Hematopoietic multipotent progenitor cell treated with erythropoietin and hydrocortisone succinate and interleukin-3 and kit ligand, for 4 days (in vitro differentiated cells): ENCODE measurements at regions not wholly inside any gene's neighbourhood (a gene's known extent, or its start where the extent isn't known, plus 50 kb on each side); places are given as distances from the start of the nearest gene placed in this dataset.
"Not testable (repeated sequence)": the region's sequence is repeated elsewhere in the genome, so short reads cannot be mapped to it uniquely, and the experiment has no call there.

Experiments
- DNase-seq: peaks from one replicate; pipeline ENCODE4 v3.0.0-alpha.2; 2015

DNA sequence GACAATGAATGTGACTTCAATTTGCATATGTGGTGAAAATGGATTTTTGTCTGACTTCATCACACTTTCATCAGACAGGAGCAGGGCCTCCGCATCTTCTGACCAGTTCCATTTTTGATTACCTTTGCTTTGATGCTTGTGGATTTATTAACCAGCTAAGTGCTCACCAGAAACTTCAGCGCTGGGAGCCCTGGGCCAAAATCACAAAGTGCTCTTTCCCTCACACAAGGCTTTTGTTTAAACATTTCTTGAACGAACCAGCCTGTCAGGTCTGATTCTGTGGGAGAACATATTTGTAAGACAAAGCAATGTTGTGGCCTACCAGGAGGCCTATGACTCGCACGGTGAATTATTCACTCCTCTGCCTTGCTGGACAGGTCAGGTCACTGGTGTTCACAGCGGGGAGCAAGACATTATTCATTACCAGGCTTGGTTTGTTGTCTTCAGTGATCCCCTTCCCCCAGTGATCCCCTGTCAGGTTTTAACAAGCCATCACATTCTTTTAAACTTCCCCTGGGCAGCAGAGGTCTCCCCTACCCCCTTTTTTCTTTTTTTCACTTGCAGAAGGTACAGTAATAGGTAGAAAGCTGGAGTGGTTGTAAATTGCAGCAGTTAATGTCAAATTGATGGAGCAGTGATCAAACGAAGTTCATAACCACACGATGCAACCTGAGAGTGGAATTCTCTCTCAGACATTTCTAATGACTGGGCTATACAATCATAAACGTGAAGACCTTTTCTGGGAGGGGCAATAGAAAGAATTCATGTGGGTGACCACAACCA is 167.5 kb upstream of the PRICKLE1 start:
- DNase-seq: no peak

DNA sequence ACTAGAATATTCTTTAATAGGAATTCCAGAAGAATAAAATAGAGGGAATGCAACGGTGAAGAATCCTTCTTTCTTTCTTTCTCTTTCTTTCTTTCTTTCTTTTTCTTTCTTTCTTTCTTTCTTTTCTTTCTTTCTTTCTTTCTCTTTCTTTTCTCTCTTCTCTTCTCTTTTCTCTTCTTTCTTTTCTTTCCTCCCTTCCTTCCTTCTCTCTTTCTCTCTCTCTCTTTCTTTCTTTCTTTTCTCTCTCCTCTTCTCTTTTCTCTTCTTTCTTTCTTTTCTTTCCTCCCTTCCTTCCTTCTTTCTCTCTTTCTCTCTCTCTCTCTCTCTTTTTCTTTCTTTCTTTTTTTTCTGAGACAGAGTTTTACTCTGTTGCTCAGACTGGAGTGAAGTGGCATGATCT is 160.8 kb upstream of the PRICKLE1 start:
- no peak for DNase-seq

DNA sequence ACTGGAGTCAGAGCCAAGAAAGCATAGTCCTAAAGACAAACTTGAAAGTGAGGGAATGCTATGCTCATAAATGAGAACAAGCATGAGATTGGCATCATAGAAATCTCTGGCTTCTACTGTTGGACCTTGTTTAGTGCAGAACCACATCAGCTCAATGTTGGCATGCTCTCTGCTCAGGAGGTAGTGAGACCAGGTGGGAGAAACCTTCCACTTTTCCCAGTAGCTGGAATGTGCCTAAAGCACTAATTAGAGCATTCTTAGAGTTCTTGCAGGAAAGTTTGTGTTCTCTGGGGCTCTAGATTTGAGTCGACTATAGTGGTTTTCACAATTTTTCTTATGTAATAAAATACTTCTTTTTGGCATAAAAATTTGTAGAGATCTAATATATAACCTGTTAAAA is 159.7 kb upstream of the PRICKLE1 start:
- DNase-seq: no peak

DNA sequence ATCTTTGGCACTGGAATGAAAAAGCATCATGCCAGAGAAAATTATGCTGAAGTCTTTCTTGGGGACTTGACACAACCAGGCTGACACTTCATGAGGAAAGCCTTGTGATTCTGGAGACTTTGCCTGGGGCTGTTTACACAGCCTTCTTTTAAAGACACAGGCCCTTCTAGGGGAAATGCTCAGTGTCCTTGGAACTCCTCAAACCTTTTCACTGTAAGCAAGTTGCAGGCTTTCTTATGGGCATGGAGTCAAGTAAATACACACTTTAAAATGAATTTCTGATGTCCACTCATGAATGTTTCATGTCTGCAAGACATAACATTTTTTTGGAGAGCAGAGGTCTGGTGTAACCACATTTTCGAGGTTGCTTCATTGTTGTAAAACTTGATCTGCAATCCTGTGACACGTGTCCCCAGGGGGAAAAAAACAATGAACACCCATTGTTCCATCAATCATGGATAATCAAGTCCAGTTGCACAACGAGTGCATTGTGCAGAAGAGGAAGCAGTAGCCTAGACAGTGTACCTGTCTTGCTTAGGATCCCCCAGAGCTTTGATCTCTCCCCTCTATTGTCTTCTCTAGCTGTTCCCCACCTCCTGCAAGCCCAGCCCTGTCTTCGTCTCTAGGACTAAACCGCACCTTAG is 155.1 kb upstream of the PRICKLE1 start:
- no peak for DNase-seq

DNA sequence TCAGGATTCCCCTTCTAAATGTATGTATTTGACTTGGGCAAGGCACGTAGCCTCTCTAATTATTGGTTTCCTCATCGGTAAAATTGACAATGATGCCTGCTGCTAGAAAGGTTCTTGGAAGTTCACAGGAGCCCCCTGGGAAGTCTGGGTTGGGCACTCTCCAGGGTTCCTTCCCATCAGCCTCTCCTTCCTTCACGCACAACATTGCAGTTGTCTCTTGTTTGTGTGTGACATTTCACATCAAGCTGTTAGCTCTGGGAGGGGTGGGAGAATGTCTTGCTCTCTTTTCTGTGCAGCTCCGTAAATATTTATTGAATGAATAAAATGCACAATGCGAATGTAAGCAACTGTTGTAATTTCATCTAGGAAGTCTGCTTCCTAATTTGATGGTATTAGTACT is 153.2 kb upstream of the PRICKLE1 start:
- no peak for DNase-seq

DNA sequence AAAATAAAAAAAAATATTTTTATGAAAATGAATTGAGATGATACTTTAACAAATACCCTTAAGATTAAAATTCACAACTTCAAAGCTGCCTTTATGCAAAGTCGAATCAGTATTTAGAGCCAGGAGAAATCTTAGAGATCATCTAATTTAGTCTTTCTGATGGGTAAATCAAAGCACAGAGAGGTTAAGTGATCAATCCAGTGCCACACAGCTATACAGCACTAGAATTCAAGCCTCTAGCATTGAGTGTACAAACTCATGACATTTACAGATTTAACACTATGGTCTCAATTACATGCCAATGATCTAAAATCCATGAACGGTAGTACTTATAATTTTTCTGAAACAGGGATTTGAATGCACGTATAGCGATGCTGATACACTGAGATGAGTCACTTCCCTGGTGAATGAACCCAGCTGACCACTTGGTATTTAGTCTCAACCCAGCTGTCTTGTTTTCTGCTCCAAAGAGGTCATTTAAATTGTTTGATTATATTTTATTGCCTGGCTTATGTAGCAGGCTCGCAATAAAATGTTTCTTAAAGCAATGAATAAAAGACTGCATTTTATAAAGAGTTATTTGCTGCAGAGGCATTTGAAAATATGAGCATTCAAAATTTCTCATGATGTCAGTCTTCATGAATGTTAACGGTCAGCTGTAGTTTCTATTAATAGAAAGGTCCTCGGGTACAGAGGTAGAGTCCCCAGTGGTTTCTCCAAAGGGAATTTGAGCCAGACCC is 152.4 kb upstream of the PRICKLE1 start:
- DNase-seq: no peak

DNA sequence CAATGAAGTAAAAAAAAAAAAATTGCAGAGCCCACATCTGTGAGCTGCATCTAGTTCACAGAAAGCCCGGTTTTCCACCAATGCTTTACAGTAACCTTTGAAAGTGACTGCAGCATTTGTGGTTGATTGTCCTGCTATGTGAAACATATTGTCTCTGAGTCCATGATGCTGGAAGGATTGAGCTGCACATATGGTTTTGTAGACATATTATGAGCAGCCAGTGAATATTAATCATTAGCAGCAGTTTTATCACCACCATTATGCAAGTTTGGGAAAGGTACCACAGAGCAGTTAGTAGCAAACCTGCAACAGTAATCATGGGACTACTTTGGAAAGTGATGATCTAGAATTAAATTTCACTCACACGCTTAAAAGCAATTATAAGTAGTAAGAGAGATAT is 151.5 kb upstream of the PRICKLE1 start:
- DNase-seq: no peak

DNA sequence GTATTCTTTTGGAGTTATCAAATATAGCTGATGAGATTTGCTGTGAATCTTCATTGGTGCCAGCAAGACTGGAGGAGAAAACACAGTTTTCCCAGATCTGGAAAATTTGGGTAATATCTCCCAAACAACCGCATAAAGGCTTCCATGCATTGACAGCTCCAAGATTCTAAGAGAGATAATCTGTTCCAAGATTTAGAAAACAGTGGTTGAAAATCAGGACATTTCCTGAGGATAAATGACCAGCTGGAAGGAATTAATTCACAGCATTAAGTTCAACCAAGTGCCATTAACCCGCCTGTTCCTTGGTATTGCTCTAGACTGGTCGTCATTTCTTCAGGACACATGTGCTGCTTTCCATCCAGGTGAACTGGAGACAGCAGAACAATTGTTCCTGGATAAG is 147.9 kb upstream of the PRICKLE1 start:
- no peak for DNase-seq

DNA sequence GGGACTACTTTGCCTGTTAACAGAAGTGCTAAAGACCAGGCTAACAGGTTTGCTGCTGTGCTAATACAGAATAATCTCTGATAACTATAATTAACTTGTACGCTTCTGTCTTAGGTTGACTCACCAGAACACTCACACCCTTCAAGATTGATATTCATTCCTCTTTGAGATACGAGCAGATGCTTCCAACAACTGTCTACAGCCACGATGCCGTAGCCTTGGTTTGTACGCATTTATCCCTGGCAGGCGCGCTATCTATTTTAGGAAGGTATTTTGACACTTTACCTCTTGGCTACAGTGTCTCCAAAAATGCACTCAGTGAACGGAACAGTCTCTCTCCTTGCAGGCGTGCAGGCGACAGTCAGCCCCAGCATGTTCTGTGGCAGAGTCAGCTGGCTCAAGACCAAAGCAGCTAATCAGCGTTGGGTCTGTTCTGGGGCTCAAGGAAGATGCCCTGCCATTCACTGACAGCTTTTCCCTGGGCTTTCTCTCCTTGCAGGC is 146.4 kb upstream of the PRICKLE1 start:
- no peak for DNase-seq

DNA sequence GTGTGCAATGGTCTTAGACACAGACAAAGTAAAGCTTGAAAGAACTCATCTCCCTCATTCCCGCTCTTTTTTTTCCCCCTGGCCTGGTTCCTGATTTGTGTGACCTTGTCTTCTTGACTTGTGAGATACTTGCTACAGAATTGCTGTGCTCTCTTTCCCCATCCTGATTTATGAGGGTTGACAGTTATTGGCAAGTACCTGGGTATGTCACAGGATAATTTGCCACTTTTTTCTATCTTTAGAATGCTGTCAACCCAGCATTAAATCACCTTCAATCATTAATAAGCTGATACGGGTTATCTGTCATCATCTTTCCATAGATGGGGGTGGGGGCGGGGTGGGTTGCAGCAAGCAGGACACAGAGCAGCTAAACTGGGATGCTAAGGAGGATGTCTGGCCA is 144.4 kb upstream of the PRICKLE1 start:
- no peak for DNase-seq

DNA sequence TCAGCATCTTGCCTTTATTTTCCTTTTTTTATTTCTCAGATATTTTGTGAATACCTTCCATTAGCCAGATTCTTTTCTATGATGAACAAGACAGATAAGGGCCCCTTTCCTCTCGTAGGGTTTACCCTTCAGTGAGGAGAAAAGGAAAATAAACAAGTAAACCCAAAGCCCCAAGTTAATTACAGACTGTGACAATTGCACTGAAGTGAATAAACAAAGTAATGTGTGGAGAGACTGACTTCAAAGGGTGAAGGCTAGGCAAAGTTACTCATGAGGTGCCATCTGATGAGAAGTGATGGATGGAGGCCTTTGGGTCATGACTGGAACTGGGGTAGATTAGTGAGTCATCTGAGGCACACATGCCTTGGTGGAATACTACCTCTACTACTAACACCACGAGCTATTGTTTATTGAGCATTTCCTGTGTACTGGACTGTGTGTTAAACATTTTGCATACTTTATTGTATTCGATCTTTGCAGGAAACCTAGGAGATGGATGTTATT is 143.4 kb upstream of the PRICKLE1 start:
- DNase-seq: no peak

DNA sequence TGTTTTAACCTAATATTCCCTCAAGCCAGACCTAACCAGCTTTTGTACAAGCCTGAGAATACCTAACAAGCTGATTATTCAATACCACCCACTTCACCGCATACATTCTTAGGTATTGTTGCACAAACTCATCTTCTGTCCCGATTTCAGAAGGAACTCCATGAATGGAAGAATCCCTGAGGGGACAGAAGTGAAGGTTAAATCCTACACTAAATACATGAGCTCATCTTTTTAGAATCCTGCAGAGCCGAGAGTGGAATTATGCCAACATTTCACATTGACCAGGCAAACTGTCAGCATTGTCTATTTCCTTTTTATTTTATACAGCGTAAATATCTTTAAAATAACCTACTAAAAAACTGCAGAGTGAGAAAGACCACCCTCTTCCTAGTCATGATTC is 140.7 kb upstream of the PRICKLE1 start:
- DNase-seq: no peak

DNA sequence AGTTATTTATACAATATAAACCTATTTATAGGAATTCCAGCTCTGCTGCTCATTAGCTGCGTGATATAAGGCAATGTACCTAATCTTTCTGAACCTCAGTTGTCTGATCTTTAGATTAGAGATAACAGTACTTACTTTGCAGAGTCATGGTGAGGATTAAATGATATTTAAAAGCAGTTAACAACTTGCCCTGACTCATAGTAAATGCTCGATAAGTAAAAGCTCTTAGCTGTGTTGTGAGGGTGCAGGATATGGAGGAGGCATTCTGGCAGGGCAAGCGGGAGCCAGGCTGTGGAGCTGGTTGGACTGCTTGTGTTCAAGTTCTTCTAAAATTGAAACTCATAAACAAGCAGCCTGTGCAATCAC is 140.0 kb upstream of the PRICKLE1 start:
- DNase-seq: no peak

DNA sequence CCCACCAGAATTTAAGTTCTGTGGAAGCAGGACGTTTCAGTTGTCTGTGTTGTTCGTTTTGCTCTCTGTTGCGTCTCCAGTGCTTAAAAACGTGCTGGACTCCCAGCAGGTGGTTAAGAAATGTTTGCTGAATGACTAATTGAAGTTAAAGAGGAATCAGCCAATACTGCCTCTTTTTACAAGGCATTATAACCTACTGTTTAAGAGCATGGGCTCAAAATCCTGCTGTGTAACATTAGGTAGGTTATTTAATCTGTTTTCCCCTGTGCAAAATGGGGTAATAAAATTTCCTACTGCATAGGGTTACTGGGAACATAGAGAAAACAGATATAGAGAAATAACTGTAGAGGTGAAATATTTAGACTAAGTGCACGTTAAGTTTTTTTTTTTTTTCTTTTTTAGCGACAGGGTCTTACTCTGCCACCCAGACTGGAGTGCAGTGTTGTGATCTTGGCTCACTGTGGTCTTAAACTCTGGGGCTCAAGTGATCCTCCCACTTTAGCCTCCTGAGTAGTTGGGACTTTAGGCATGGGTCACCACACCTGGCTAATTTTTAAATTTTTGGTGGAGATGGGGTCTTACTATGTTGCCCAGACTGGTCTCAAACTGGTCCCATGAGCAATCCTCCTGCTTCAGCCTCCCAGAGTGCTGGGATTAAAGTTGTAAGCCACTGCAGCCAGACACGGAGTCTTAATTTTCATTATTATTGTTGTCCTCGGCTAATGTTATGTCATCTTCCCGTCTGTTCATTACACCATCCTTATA is 139.4 kb upstream of the PRICKLE1 start:
- no peak for DNase-seq

DNA sequence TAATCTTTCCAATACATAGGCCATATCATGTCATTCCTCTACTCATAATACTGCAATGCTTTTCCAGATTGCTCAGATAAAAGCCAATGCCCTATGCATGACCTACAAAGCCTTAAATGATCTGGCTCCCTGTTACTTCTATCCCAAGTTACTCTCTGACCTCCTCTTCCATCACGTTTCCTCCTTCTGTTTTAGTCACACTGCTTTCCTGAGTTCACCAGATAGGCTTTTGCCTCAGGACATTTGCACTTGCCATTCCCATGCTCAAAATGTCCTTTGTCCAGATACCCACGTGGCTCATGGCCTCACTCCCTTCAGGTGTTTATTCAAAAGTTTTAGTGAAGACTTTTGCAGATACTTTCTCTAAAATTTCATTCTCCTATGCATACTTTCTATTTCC is 138.7 kb upstream of the PRICKLE1 start:
- DNase-seq: no peak

DNA sequence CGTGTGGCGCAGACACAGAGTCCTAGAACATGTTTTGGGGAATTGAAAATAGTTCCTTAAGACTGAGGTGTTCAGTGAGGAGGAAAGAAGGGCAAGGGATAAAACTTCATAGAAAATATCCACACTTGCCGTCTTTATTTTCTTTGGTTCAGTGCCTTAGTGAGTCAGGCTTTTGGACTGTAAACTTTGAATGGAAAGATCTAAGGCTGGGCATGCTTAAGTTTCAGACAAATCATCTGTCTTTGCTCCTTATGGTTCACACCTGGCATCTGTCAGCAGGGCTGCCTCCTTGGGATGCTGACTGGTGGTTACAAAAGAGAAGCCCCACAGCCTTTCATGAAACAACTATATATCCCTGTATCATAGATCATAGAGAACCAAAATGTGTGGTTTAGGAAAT is 136.3 kb upstream of the PRICKLE1 start:
- DNase-seq: no peak

DNA sequence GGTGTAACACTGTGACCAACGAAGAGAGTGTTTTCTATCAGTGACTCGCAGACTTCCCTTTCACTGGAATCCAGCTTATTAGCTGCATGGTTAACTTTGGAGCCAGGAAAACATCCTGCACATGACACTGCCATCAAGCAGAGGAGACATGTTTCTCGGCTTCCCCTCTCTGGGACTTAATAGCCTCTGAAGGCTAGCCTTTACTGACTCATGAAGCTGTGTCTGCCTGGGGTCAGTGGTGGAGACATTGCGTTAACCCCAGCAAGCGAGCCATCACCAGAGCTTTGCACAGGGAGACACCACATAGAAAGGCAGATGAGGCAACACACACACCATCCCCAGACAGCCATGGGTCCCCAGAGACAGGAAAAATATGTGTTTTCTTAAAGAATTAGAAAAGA is 126.9 kb upstream of the PRICKLE1 start:
- no peak for DNase-seq

DNA sequence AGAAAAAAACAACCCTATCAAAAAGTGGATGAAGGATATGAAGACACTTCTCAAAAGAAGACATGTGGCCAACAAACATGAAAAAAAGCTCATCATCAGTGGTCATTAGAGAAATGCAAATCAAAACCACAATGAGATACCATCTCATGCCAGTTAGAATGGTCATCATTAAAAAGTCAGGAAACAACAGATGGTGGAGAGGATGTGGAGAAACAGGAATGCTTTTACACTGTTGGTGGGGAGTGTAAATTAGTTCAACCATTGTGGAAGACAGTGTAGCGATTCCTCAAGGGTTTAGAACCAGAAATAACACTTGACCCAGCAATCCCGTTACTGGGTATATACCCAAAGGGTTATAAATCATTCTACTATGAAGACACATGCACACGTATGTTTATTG is 124.0 kb upstream of the PRICKLE1 start:
- DNase-seq: not testable (repeated sequence)

DNA sequence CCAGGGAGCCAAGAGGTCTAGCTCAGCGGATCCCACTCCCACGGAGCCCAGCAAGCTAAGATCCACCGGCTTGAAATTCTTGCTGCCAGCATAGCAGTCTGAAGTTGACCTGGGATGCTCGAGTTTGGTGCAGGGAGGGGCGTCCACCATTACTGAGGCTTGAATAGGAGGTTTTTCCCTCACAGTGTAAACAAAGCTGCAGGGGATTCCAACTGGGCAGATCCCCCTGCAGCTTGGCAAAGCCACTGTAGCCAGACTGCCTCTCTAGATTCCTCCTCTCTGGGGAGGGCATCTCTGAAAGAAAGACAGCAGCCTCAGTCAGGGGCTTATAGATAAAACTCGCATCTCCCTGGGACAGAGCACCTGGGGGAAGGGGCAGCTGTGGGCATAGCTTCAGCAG is 118.8 kb upstream of the PRICKLE1 start:
- DNase-seq: not testable (repeated sequence)

DNA sequence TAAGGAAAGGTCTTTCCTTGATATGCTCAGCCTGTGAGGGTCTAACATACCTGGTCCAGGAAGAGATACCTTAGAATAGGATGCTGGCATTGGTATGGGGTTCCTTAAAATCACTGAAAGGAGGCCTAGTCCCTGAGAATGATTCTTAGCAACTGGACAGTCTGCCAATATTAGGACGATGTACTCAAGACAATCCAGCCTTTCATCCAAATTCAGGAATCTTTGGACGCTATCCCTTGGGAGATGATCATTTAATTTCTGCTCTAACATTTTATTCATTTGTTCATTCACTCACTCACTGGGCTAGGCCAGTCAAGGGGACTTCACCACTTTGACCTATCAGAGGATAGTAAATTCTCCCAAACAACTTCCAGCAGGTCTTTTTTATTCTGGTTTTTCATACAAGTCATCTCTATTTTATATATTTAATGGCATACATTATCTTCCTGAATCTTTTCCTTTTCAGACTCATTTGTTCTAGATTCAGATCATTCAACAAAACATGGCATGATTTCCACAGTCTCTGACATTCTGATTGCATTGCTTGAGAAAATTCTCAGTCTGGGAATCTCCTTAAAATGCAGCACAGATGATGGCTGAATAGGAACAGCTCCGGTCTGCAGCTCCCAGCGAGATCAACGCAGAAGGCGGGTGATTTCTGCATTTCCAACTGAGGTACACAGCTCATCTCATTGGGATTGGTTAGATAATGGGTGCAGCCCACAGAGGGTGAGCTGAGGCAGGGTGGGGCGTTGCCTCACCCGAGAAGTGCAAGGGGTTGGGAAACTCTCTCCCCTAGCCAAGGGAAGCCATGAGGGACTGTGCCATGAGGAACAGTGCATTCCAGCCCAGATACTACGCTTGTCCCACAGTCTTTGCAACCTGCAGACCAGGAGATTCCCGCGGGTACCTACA is 118.0 kb upstream of the PRICKLE1 start:
- DNase-seq: no peak

DNA sequence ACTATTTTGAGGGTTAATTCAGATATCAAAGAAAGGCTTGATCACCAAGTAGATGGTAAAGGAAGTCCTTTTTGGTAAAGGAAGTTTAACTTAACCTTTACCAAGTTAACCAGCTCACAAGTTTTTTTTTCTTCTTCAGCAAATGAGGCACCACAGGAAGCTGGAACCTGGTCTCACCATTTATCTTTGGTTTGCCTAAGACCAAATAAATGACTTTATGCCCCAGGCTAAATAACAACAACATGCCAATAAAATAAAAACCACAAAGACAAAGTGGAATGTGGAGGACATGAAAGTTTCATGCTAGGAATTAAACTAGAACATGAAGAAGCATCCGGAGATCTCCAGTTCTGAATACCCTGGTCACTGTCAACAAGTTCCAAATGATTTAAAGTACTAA is 116.8 kb upstream of the PRICKLE1 start:
- DNase-seq: no peak

DNA sequence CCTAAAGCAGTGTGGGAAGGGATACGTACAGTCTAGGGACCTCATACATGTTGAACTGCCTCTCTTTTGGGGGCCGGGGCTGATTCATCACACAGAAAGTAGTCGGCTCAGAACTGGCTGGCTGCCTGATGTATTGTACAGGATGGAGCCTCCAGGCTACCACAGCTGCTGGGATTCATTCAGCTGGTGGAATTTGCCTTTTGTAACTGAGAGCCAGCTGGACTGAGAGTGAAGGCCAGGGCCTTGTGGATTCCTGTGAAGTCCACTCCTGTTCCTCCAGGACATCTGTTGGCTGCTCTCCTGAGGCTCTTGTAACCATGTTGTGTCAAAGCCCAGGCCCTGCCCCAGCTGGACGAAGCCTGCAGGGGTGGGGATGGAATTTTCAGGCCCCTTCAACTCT is 116.3 kb upstream of the PRICKLE1 start:
- DNase-seq: no peak
